Sigmoid colon (tissue), 6 donors: ENCODE measurements at regions not wholly inside any gene's neighbourhood (a gene's known extent, or its start where the extent isn't known, plus 50 kb on each side); places are given as distances from the start of the nearest gene placed in this dataset.

Source experiments
- DNase-seq: peaks from one replicate; pipeline ENCODE4 v3.0.0-alpha.2; 2019
- H3K27ac ChIP-seq, 4 donors: fragments of 200-600 bp; sonication (generic); one replicate each; pipeline ENCODE4 v1.5.1; 2016 to 2019; ENCODE audit warnings: mild to moderate bottlenecking in 1 of 4
- H3K27me3 ChIP-seq, 3 donors: fragments of 200-600 bp; sonication (generic); one replicate each; pipeline ENCODE4 v1.5.1; 2019; ENCODE audit warnings: mild to moderate bottlenecking in 1 of 3
- H3K36me3 ChIP-seq, 4 donors: fragments of 200-600 bp; sonication (generic); one replicate each; pipeline ENCODE4 v1.5.1; 2016 to 2019
- H3K4me1 ChIP-seq, 4 donors: fragments of 200-600 bp; sonication (generic); one replicate each; pipeline ENCODE4 v1.5.1; 2017 to 2019
- H3K4me3 ChIP-seq, 4 donors: fragments of 200-600 bp; sonication (generic); one replicate each; pipeline ENCODE4 v1.5.1; 2017 to 2019; ENCODE audit warnings: mild to moderate bottlenecking in 2 of 4, moderate library complexity in 1 of 4
- H3K9me3 ChIP-seq, 4 donors: fragments of 200-600 bp in 3 of 4; sonication (generic) in 3 of 4; one replicate each; pipeline versions ENCODE4 v1.5.1 to v1.6.1; 2013 to 2019
- EP300 ChIP-seq, 4 donors: sonication (generic); formaldehyde crosslinking; IDR thresholded peaks; one replicate each; pipeline ENCODE4 v1.6.1; 2017; ENCODE audit warnings: antibody characterized with exemption in 4 of 4
- POLR2A ChIP-seq, 2 donors: fragments of 450-650 bp; IDR thresholded peaks; one replicate each; pipeline ENCODE4 v1.6.1; 2016; ENCODE audit warnings: antibody characterized with exemption in 2 of 2, mild to moderate bottlenecking in 2 of 2, moderate library complexity in 2 of 2
- POLR2AphosphoS5 ChIP-seq, 4 donors: sonication (generic); formaldehyde crosslinking; IDR thresholded peaks; one replicate each; pipeline ENCODE4 v1.6.1; 2017; ENCODE audit warnings: antibody characterized with exemption in 4 of 4
- WGBS, 2 donors: extraction: QIAGEN DNeasy Blood & Tissue Kit; methylation state at CpG; one replicate each; pipeline ENCODE4 v1.1.7; 2013; 5-methylcytosine and 5-hydroxymethylcytosine counted together
- intact Hi-C: fragments of 100-400 bp; cut with DNase I; formaldehyde crosslinking; loops from one replicate; pipeline ENCODE4 v1.15.1; 2023
- TF ChIP-seq, protein P1 (sequence below), 4 experiments: fragments of 450-650 bp in 3 of 4; fragments of 200-600 bp in 1 of 4; IDR thresholded peaks; one replicate each; pipeline ENCODE4 v1.5.1; 2016 to 2019; ENCODE audit warnings: antibody characterized with exemption in 4 of 4, mild to moderate bottlenecking in 3 of 4, moderate library complexity in 2 of 4
- donor health status: healthy with polysubstance abuse.
- donor health status: healthy.

DNA sequence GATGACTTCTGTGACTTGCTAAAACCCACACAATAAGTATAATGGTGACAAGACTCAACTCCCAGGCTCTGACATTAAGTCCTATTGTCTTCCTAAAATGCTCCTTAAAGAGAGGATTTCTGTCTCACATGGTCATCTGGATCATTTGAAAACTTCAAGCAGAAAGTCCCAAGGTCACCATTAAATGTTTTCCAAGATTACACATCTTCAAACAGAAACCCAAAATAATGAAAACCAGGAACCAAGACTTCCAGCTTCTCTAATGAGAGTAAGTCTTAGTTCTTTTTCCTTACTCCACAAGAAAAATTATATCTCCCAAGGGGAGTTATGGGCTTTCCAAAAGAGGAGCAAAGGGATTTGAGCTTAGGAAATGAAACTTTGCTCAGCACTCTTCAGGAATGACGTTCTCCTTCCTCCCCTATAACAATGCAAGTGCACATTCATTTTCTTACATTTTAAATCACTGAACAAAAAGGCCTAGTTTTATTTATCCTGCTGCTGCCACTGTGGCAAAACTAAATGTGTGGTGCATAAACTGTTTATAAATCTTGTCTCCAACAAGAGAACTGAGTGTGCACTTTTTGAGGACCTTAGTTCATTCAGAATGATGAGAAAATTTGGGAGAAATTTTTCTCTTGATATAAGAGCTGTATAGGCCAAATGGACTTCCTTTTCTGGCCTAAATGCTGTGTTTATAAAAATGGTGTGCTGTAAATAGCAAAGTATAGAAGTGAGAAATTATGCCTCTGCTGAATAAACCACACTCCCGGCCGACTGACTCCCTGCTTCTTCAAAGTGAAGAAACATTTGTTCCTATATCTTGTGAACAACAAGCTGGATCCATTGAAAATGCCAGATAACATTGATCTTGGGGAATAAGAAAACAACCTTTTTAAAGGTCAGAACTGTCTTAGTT, 148.4 kb upstream of the PLEKHG7 start:
- WGBS, 2 donors: 61 to 81% methylated on average over 3 of the region's 3 CpGs
- H3K27me3 ChIP-seq: no peaks in the 10 kb centered on the region
- H3K36me3 ChIP-seq: no peaks in the 10 kb centered on the region
- H3K27ac ChIP-seq: peak overlapping the region; percentile 7 to 50 (median 44)
- intact Hi-C loops: no loop called here
- no peak for DNase-seq
- H3K4me3 ChIP-seq: no peak overlapping the region
- H3K9me3 ChIP-seq: no peaks in the 10 kb centered on the region
- H3K4me1 ChIP-seq: peaks cover 0 to 21% (median 9%) of the 10 kb centered on the region in 4 donors
- TF ChIP-seq POLR2AphosphoS5 (IDR thresholded peaks at IDR 0.05) (peak in 1 of 4 donors; percentile 27), POLR2A (IDR thresholded peaks at IDR 0.05) (no peak), EP300 (IDR thresholded peaks at IDR 0.05) (no peak)
- TF ChIP-seq, protein P1, sequence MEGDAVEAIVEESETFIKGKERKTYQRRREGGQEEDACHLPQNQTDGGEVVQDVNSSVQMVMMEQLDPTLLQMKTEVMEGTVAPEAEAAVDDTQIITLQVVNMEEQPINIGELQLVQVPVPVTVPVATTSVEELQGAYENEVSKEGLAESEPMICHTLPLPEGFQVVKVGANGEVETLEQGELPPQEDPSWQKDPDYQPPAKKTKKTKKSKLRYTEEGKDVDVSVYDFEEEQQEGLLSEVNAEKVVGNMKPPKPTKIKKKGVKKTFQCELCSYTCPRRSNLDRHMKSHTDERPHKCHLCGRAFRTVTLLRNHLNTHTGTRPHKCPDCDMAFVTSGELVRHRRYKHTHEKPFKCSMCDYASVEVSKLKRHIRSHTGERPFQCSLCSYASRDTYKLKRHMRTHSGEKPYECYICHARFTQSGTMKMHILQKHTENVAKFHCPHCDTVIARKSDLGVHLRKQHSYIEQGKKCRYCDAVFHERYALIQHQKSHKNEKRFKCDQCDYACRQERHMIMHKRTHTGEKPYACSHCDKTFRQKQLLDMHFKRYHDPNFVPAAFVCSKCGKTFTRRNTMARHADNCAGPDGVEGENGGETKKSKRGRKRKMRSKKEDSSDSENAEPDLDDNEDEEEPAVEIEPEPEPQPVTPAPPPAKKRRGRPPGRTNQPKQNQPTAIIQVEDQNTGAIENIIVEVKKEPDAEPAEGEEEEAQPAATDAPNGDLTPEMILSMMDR (IDR thresholded peaks at IDR 0.05): no peak

DNA sequence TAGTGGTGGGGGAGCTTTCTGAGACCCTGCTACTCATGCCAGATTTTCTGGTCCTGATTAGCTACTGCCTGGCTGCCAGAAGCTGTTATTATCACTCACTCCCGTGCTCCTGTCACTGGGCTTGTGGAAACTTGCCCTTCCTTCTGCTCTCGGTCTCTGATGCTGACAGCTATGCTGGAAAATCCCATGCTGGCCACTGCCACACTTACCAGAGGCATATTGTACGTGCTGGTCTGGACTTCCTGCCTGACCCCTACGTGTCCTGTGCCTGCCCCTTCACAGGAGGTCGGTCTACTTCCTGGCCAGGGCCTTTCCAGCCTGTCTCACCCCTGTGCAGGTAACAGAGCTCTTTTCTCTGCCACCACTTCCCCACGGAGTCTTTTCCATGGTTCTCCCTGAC, 149.4 kb upstream of the PLEKHG7 start:
- Histone ChIP-seq H3K4me3 (no peak overlapping the region), H3K27me3 (no peaks in the 10 kb centered on the region), H3K27ac (peak overlapping the region in 2 of 4 donors; percentile 43 to 44), H3K9me3 (no peaks in the 10 kb centered on the region), H3K4me1 (peaks cover 0 to 15% (median 4%) of the 10 kb centered on the region in 4 donors), H3K36me3 (no peaks in the 10 kb centered on the region)
- 82 to 86% methylated on average over 6 of the region's 6 CpGs for WGBS, 2 donors
- TF ChIP-seq, protein P1 (IDR thresholded peaks at IDR 0.05): no peak
- TF ChIP-seq EP300 (IDR thresholded peaks at IDR 0.05) (no peak), POLR2AphosphoS5 (IDR thresholded peaks at IDR 0.05) (peak in 1 of 4 donors; percentile 9)
- peak; percentile 71 for DNase-seq
- intact Hi-C loops: no loop called here

DNA sequence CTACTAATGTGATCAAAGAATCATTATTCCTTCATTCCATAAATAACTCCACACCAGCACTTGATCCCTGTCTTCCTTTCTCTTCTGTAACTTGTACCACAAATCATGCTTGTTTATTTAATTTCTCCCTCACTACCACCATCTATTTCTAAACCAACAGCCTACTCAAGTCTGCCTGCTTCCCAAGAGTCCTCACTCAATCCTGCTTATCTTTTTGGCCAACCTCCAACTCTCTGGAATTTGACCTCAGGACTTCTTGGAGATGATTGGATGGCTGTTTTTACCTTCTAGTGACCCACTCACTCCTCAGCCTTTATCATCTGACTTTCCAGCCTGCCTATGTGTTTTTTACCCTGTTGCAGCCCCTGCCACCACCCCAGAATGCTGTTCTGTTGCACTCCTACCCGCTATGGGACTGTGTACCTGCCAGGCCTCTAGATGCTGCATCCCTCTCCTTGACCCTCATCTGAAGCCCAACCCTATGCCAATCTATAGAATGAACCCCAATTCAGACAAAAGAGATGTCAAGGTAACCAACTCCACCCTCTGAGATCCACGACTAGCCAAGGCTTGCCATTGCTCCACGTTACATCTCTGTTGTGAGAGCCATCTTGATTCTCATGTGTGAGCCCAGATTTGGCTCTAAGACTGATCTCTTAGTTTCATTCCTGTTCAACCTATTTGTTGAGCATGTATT, 150.2 kb upstream of the PLEKHG7 start:
- H3K9me3 ChIP-seq: no peaks in the 10 kb centered on the region
- H3K4me3 ChIP-seq: no peak overlapping the region
- 92 to 93% methylated on average over 3 of the region's 3 CpGs for WGBS, 2 donors
- TF ChIP-seq POLR2AphosphoS5 (IDR thresholded peaks at IDR 0.05) (no peak), POLR2A (IDR thresholded peaks at IDR 0.05) (no peak), EP300 (IDR thresholded peaks at IDR 0.05) (no peak)
- TF ChIP-seq, protein P1 (IDR thresholded peaks at IDR 0.05): no peak
- no peak for DNase-seq
- H3K4me1 ChIP-seq: peaks cover 0 to 15% (median 4%) of the 10 kb centered on the region in 4 donors
- intact Hi-C loops: no loop called here
- no peaks in the 10 kb centered on the region for H3K27me3 ChIP-seq
- peak overlapping the region in 1 of 4 donors; percentile 44 for H3K27ac ChIP-seq
- no peaks in the 10 kb centered on the region for H3K36me3 ChIP-seq

DNA sequence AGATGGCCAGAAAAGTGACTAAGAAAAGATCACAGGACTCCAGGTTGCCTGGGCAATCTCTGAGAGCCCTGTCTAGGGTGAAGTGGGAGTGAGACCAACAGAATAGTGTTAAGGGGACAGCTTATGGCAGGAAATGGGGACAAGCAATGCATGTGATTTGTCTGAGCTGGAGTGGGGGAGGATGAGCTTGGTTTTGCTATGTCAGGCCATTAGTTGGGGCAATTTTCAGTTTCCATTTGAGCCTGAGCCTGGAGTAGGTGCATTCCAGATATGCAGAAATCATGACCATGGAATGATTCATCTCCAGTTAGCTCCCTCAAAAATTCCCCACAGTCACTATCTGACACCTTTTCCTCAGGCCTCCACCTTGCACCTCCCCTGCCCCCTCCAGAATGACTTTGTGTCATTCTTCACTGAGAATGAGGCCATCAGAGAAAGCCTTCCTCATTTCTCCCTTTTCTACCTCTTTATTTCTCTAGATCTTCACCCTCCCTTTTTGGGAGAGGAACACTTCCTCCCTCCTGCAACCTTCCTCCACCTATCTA, 150.9 kb upstream of the PLEKHG7 start:
- no peaks in the 10 kb centered on the region for H3K9me3 ChIP-seq
- intact Hi-C loops: no loop called here
- no peaks in the 10 kb centered on the region for H3K27me3 ChIP-seq
- no peak for DNase-seq
- H3K36me3 ChIP-seq: no peaks in the 10 kb centered on the region
- H3K4me3 ChIP-seq: no peak overlapping the region
- H3K27ac ChIP-seq: no peak overlapping the region
- peaks cover 0 to 15% (median 4%) of the 10 kb centered on the region in 4 donors for H3K4me1 ChIP-seq
- no peak for TF ChIP-seq POLR2AphosphoS5 (IDR thresholded peaks at IDR 0.05)
- TF ChIP-seq POLR2A (IDR thresholded peaks at IDR 0.05): no peak
- TF ChIP-seq EP300 (IDR thresholded peaks at IDR 0.05): no peak

DNA sequence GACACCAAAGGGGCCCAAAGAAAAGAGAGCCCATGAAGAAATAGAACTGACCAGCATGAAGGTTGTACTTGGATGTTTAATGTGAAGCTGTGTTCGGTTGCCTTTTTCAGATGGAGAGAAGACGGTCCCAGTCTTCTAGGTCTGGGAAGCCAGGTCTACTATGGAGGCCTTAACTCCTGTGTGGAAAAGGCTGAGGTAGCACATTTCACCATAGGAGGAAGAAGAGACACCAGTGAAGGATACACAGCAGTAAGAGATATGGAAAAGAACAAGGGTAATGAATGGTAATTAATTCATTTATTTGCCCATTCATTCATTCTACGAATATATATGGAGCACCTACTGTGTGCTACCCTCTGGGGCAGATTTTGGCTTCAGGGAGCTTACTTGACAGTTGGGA, 151.6 kb upstream of the PLEKHG7 start:
- TF ChIP-seq EP300 (IDR thresholded peaks at IDR 0.05) (no peak), POLR2A (IDR thresholded peaks at IDR 0.05) (no peak), POLR2AphosphoS5 (IDR thresholded peaks at IDR 0.05) (no peak)
- TF ChIP-seq, protein P1 (IDR thresholded peaks at IDR 0.05): no peak
- DNase-seq: no peak
- 96 to 99% methylated on average over 3 of the region's 3 CpGs for WGBS, 2 donors
- H3K4me3 ChIP-seq: no peak overlapping the region
- intact Hi-C loops: no loop called here
- peaks cover 0 to 15% (median 4%) of the 10 kb centered on the region in 4 donors for H3K4me1 ChIP-seq
- no peaks in the 10 kb centered on the region for H3K36me3 ChIP-seq
- no peak overlapping the region for H3K27ac ChIP-seq
- H3K9me3 ChIP-seq: no peaks in the 10 kb centered on the region
- H3K27me3 ChIP-seq: no peaks in the 10 kb centered on the region
